Body of pancreas (tissue), 4 donors: ENCODE measurements at regions not wholly inside any gene's neighbourhood (a gene's known extent, or its start where the extent isn't known, plus 50 kb on each side); places are given as distances from the start of the nearest gene placed in this dataset.

Source experiments
- ATAC-seq: fragments of 150-250 bp; one replicate; pipeline ENCODE4 v1.9.1; 2016
- DNase-seq, 4 donors: peaks; one replicate each; pipeline ENCODE4 v3.0.0-alpha.2; 2019
- H3K27ac ChIP-seq, 4 donors: fragments of 200-600 bp; sonication (generic); 1 replicate in 3 of 4; 2 replicates in 1 of 4; pipeline versions ENCODE4 v1.5.1 to v1.6.1; 2016 to 2019; ENCODE audit warnings: mild to moderate bottlenecking in 1 of 4, mixed read lengths in 1 of 4, moderate library complexity in 1 of 4
- H3K27me3 ChIP-seq, 2 donors: fragments of 200-600 bp; sonication (generic); one replicate each; pipeline ENCODE4 v1.6.0; 2016; ENCODE audit warnings: mild to moderate bottlenecking in 1 of 2
- H3K36me3 ChIP-seq, 2 donors: fragments of 200-600 bp; sonication (generic); replicated peaks in 1 of 2; 2 replicates each; pipeline ENCODE4 v1.5.1; 2016; ENCODE audit warnings: low read depth in 2 of 2; ENCODE audit not compliant: insufficient read depth in 1 of 2
- H3K4me1 ChIP-seq: fragments of 200-600 bp; sonication (generic); one replicate; pipeline ENCODE4 v1.6.0; 2016
- H3K4me3 ChIP-seq, 2 donors: fragments of 200-600 bp; sonication (generic); 1 replicate in 1 of 2; 2 replicates in 1 of 2; pipeline ENCODE4 v1.5.1; 2016 to 2019
- H3K9me3 ChIP-seq, 3 donors: fragments of 200-600 bp; sonication (generic); 1 replicate in 2 of 3; 2 replicates in 1 of 3; pipeline ENCODE4 v1.5.1; 2016
- POLR2A ChIP-seq, 3 donors: fragments of 450-650 bp; IDR thresholded peaks; one replicate each; pipeline ENCODE4 v1.6.1; 2016; ENCODE audit warnings: antibody characterized with exemption in 3 of 3, mild to moderate bottlenecking in 2 of 3
- WGBS, 2 donors: methylation state at CpG; one replicate each; pipeline ENCODE4 v1.1.5; 2017; 5-methylcytosine and 5-hydroxymethylcytosine counted together
- intact Hi-C: fragments of 100-400 bp; cut with DNase I; formaldehyde crosslinking; loops from one replicate; pipeline ENCODE4 v1.15.1; 2023
- TF ChIP-seq, protein P1 (sequence below), 7 experiments: fragments of 450-650 bp in 4 of 7; fragments of 200-600 bp in 3 of 7; sonication (generic) in 3 of 7; IDR thresholded peaks; one replicate each; pipeline ENCODE4 v1.5.1; 2016 to 2019; ENCODE audit warnings: antibody characterized with exemption in 7 of 7

DNA sequence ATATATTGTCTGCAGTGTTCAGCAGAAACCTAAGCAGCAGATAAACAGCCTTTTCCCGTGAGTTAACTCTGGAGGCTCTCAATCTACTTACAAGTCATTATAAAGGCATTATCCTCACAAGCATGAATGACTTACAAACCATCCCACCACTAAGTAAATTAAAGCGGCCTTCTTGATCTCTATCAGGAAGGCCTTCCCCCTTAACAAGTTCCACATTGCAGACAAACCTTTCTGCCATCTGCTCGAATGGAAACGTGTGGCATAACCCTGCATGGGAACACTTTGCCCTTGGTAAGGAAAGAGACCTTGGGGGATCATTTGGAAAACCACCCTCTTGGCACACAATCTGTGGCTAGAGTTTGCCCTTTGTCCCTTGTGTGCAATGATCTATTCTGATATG is 199.5 kb downstream of the OSR1 start:
- H3K27ac ChIP-seq, result no peak overlapping the region
- DNase-seq (no peak), ATAC-seq (no peak)
- no peaks in the 10 kb centered on the region for H3K27me3 ChIP-seq
- H3K4me1 ChIP-seq, result no peaks in the 10 kb centered on the region
- no peaks in the 10 kb centered on the region for H3K36me3 ChIP-seq
- H3K9me3 ChIP-seq, result no peaks in the 10 kb centered on the region
- 52 to 66% methylated on average over 4 of the region's 4 CpGs for WGBS, 2 donors
- H3K4me3 ChIP-seq, result no peak overlapping the region
- intact Hi-C loops, result no loop called here
- no peak for TF ChIP-seq POLR2A (IDR thresholded peaks at IDR 0.05)
- TF ChIP-seq, protein P1, sequence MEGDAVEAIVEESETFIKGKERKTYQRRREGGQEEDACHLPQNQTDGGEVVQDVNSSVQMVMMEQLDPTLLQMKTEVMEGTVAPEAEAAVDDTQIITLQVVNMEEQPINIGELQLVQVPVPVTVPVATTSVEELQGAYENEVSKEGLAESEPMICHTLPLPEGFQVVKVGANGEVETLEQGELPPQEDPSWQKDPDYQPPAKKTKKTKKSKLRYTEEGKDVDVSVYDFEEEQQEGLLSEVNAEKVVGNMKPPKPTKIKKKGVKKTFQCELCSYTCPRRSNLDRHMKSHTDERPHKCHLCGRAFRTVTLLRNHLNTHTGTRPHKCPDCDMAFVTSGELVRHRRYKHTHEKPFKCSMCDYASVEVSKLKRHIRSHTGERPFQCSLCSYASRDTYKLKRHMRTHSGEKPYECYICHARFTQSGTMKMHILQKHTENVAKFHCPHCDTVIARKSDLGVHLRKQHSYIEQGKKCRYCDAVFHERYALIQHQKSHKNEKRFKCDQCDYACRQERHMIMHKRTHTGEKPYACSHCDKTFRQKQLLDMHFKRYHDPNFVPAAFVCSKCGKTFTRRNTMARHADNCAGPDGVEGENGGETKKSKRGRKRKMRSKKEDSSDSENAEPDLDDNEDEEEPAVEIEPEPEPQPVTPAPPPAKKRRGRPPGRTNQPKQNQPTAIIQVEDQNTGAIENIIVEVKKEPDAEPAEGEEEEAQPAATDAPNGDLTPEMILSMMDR (IDR thresholded peaks at IDR 0.05), result no peak

- no peaks in the 10 kb centered on the region for H3K9me3 ChIP-seq
- H3K4me3 ChIP-seq, result no peak overlapping the region
- 17 to 41% methylated on average over 1 of the region's 1 CpG for WGBS, 2 donors
- DNase-seq (no peak), ATAC-seq (no peak)
- H3K4me1 ChIP-seq, result no peaks in the 10 kb centered on the region
- intact Hi-C loops, result no loop called here
- H3K27me3 ChIP-seq, result no peaks in the 10 kb centered on the region
- TF ChIP-seq, protein P1 (IDR thresholded peaks at IDR 0.05), result no peak
- no peak for TF ChIP-seq POLR2A (IDR thresholded peaks at IDR 0.05)
- no peaks in the 10 kb centered on the region for H3K36me3 ChIP-seq
- no peak overlapping the region for H3K27ac ChIP-seq
Observed at GRCh38 chr2:19158211-19158610, 200.2 kb downstream of the OSR1 start.

DNA sequence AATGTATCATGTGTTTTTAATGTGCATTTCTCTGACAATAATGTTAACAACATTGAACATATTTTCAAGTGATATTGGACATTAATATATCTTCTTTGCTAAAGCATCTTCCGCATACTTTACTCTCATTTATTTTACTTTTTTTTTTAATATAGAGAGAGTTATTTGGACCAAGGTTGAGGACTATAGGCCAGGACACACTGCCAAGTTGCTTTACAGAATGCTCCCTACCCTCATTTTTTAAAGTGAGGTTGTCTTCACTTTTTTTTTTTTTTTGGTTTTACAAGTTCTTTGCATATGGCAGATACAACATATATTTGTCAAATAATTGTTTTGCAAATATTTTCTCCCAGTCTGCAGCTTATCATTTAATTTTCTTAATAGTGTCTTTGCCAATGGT is 201.8 kb downstream of the OSR1 start:
- ATAC-seq (no peak), DNase-seq (no peak)
- WGBS, 2 donors, result 85 to 98% methylated on average over 1 of the region's 1 CpG
- H3K36me3 ChIP-seq, result no peaks in the 10 kb centered on the region
- H3K27me3 ChIP-seq, result no peaks in the 10 kb centered on the region
- H3K4me3 ChIP-seq, result no peak overlapping the region
- TF ChIP-seq, protein P1 (IDR thresholded peaks at IDR 0.05), result no peak
- no peak for TF ChIP-seq POLR2A (IDR thresholded peaks at IDR 0.05)
- no peaks in the 10 kb centered on the region for H3K9me3 ChIP-seq
- intact Hi-C loops, result no loop called here
- H3K27ac ChIP-seq, result no peak overlapping the region
- H3K4me1 ChIP-seq, result no peaks in the 10 kb centered on the region

DNA sequence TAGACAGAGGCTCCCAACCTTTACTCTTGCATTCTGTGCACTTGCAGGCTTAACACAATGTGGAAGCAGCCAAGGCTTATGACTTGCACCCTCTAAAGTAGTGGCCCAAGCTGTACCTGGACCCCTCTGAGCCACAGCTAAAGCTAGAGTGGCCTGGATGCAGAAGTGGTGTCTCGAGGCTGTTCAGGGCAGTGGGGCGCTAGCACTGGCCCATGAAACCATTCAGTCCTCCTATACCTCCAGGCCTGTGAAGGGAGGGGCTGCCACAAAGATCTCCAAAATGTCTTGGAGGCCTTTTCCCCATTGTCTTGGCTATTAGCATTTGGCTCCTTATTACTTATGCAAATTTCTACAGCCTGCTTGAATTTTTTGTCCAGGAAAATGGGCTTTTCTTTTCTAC is 207.7 kb downstream of the OSR1 start:
- no peaks in the 10 kb centered on the region for H3K4me1 ChIP-seq
- no peak overlapping the region for H3K27ac ChIP-seq
- DNase-seq (no peak), ATAC-seq (no peak)
- H3K9me3 ChIP-seq, result no peaks in the 10 kb centered on the region
- intact Hi-C loops, result no loop called here
- H3K4me3 ChIP-seq, result no peak overlapping the region
- TF ChIP-seq, protein P1 (IDR thresholded peaks at IDR 0.05), result no peak
- TF ChIP-seq POLR2A (IDR thresholded peaks at IDR 0.05), result no peak
- WGBS, 2 donors, result 93 to 100% methylated on average over 1 to 2 of the region's 2 CpGs
- H3K36me3 ChIP-seq, result no peaks in the 10 kb centered on the region
- no peaks in the 10 kb centered on the region for H3K27me3 ChIP-seq

DNA sequence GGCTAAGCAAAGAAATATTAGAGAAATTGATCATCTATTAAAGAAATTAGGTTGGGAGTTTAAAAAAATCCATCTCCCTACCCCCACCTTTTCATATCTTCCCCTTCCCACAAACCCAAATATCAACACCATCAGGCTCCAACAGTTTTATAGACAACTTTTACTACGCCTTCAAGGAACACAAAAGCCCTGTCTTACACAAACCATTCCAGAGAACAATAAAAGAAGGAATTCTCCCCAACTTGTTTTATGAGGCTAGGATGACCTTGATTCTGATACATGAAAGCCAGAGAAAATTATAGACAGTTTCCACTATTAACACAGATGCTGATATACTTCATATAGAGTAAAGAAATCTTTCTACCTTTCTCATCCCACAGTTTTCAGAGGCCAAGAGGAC is 211.6 kb downstream of the OSR1 start:
- Histone ChIP-seq H3K36me3 (no peaks in the 10 kb centered on the region), H3K9me3 (no peaks in the 10 kb centered on the region), H3K27ac (no peak overlapping the region), H3K4me3 (no peak overlapping the region), H3K4me1 (no peaks in the 10 kb centered on the region), H3K27me3 (no peaks in the 10 kb centered on the region)
- intact Hi-C loops, result no loop called here
- WGBS, 2 donors, result 84 to 94% methylated on average over 1 of the region's 1 CpG
- DNase-seq, result no peak
- no peak for ATAC-seq
- TF ChIP-seq, protein P1 (IDR thresholded peaks at IDR 0.05), result no peak
- TF ChIP-seq POLR2A (IDR thresholded peaks at IDR 0.05), result no peak
